Ramos (cell line): ENCODE measurements at regions not wholly inside any gene's neighbourhood (a gene's known extent, or its start where the extent isn't known, plus 50 kb on each side); places are given as distances from the start of the nearest gene placed in this dataset.

ENCODE experiments used
- in situ Hi-C: fragments of 300-500 bp; cut with MboI; formaldehyde crosslinking; loops from one replicate; pipeline ENCODE4 v1.14.3; 2022; ENCODE audit warnings: low sequenced_read_pairs; ENCODE audit not compliant: unreplicated experiment

- in situ Hi-C loops: no loop called here
Measured at GRCh38 chr20:48469026-48469425, 358.8 kb downstream of the PREX1 start.

GRCh38 chr20:48468571-48468970 is 359.2 kb downstream of the PREX1 start:
- in situ Hi-C loops: no loop called here

GRCh38 chr20:48467622-48468021 is 360.2 kb downstream of the PREX1 start:
- in situ Hi-C loops: no loop called here

GRCh38 chr20:48465271-48465670 is 362.5 kb downstream of the PREX1 start:
- in situ Hi-C loops: no loop called here

- in situ Hi-C loops: no loop called here
Measured at GRCh38 chr20:48463916-48464315, 363.9 kb downstream of the PREX1 start.

- in situ Hi-C loops: no loop called here
Measured at GRCh38 chr20:48463096-48463720, 364.6 kb downstream of the PREX1 start.

- in situ Hi-C loops: no loop called here
Measured at GRCh38 chr20:48461735-48462119, 366.1 kb downstream of the PREX1 start.

- in situ Hi-C loops: no loop called here
Measured at GRCh38 chr20:48461091-48461734, 366.6 kb downstream of the PREX1 start.

- in situ Hi-C loops: no loop called here
Measured at GRCh38 chr20:48460681-48461080, 367.1 kb downstream of the PREX1 start.

GRCh38 chr20:48459722-48460395 is 367.9 kb downstream of the PREX1 start:
- in situ Hi-C loops: no loop called here

- in situ Hi-C loops: no loop called here
Measured at GRCh38 chr20:48458601-48459385, 369.0 kb downstream of the PREX1 start.

- in situ Hi-C loops: no loop called here
Measured at GRCh38 chr20:48458003-48458377, 369.8 kb downstream of the PREX1 start.

- in situ Hi-C loops: no loop called here
Measured at GRCh38 chr20:48457193-48458002, 370.4 kb downstream of the PREX1 start.

- in situ Hi-C loops: no loop called here
Measured at GRCh38 chr20:48456366-48457192, 371.2 kb downstream of the PREX1 start.

- in situ Hi-C loops: no loop called here
Measured at GRCh38 chr20:48455651-48456365, 372.0 kb downstream of the PREX1 start.

- in situ Hi-C loops: no loop called here
Measured at GRCh38 chr20:48454671-48455490, 372.9 kb downstream of the PREX1 start.

GRCh38 chr20:48453477-48454093 is 374.2 kb downstream of the PREX1 start:
- in situ Hi-C loops: no loop called here
